G401.6 (cell line): ENCODE measurements at regions not wholly inside any gene's neighbourhood (a gene's known extent, or its start where the extent isn't known, plus 50 kb on each side); places are given as distances from the start of the nearest gene placed in this dataset.

ENCODE experiments used
- FAIRE-seq: peaks from 2 replicates; lab custom pipeline; 2012; peaks lifted over from hg19 to GRCh38; lab: Jason Lieb, UNC

DNA sequence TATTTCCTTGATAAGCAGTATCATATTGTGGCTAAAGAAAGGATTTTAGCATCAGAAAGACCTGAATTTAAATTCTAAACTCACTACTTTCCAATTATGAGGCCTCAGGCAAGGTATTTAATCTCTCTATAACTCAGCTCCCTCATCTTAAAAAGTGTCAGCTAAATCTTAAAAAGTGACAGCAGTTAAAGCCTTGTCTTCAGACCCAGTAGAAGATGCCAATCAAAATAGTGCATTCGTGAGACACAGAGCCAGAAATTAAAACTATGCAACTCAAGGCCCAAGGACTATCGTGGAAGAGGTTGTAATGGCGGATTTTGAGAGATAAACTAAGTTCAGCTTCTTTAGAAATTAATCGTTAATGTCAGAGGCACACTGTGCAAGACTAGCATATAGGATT lies 677.5 kb upstream of the BRINP3 start:
- no peak for FAIRE-seq

DNA sequence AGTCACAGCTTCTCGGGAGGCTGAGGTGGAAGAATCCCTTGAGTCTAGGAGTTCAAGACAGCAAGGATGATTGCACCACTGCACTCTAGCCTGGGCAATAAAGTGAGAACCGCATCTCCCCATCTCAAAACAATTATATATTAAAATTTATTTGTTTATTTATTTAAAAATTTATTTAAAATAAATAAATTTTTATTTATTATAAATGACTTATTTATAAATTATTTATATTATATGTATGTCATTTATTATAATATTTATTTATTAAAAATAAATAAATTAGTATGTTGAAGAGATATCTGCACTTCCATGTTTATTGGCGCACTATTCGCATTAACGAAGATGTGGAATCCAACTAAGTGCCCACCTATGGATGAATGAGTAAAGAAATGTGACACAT lies 683.2 kb upstream of the BRINP3 start:
- peak; percentile 92 for FAIRE-seq

DNA sequence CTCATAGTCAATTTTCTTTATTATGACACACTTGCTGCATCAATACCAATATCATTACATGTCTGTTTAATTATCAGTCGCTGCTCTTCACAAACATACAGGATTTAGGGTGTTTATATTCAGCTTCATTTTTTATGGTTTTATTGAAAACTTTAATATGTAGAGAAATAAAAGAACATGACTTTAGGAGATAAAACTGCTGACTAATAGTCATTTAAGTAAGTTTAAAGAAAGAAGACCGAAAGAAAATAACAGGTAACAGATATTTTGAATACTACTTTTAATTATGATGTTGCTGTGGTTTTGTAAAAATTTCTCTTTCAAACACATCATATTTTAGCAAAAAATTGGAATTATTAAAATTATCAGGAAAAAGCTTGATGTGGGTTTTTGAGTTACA lies 685.1 kb upstream of the BRINP3 start:
- no peak for FAIRE-seq

DNA sequence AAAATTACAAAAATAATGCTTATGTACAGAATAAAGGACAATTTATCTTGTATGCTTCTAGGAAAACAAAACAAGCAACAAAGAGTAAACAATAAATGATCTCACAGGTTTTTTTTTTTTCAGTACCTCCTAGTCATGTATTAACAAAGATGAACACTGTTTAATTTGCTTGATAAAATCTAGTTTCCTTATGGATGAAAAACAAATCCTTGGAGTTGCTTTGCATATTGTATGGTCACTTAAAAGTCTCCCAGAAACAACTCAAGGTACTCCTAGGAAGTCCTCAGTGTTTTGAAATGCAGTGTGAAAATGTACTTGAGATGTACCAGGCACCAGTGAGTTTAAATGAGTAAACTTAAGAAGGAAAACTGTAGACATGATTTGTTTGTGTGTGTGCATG lies 686.0 kb upstream of the BRINP3 start:
- no peak for FAIRE-seq

DNA sequence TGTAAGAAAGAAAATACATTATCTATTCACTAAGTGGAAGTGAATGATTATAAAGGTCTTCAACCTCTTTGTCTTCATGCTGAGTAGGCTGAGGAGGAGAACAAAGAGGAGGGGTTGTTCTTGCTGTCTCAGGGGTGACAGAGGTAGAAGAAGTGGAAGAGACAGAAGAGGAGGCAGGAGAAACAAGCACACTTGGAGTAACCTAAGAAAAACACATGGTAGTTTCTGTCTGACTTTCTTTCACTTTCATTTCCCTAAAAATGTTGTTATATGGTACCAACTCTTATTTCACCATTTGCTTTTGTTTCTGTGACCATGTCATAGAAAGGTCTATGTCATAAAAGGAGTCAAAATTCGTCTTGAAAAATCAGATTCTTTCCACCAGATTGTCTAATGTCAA lies 696.6 kb upstream of the BRINP3 start:
- no peak for FAIRE-seq

DNA sequence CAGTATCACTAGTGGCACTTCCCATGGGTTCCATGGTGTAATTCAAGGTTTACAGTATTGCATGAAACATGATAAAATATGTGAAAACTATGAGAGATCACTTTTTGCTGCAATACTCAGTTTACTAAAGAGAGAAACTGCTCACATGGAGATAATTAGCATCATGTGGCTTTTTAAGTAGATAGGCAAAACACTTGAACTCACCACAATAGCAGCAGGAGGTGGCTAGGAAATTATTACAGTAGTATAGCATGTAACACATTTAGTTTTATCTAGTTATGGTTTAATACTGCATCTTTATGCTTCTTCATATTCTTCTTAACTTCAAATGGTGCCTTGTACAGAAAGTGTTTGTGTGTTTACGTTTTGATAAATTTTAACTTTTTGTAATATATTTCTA lies 698.5 kb upstream of the BRINP3 start:
- no peak for FAIRE-seq

DNA sequence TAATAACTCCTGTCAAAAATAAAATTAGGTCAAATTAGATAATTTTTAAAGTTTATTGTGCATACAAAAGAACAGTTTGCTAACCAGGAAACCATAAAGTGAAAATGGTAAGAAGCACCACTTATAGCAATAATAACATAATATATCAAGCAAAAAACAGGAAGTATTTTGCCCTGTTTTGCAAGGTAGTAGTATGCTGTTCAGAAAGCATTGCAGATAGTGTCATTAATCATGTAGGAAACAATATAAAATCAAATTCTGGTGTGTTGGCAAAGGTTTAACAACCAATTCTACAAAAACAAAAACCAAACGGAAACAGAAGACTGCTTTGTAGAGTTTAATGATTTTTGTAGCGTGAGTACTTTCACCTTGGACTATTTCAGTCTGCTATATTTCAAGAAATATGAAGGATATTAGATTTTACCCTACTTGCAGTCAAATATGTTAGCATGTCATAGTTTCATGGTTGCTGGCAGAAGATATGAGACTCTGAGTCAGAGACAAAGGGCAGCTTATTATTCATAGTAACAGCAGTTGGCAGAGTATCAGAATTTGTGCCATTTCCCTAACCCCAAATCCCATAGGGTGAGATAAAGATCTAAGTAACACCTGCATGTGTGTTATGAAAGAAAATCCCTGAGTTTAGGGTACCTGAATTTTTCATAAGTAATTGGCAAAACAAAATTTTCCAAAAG lies 729.0 kb upstream of the BRINP3 start:
- no peak for FAIRE-seq

DNA sequence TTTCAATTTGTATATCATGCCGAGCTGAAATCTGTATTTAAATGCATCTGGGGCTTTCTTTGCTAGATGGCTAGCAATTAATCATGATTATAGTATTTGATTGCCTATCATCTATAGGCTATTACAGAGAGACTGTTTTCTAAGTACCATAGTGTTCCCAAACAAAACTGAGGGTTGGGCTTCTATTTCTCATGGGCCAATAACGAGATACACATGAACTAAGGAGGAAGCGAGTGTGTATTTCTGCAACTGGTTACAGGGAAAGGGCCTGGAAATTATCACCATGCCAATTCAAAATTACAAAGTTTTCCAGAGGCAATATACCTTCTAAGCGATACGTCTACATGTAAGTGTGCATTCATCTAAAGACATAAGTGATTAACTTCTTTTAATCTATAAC lies 744.5 kb upstream of the BRINP3 start:
- no peak for FAIRE-seq

DNA sequence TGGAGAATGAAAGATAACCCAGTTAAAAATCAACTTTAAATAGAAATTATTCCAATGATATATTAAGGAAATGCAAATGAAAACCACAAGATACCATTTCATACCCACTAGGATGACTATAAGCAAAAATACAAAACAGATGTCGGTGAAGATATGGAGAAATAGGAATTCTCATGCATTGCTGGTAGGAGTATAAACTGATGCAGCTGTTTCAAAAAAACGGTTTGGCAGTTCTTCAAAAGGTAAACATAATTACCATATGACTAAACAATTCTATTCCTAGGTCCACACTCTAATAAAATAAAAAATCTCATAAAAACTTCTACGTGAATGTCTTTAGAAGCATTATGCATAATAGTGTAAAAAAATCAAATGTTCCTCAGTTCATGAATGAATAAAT lies 763.3 kb upstream of the BRINP3 start:
- no peak for FAIRE-seq

DNA sequence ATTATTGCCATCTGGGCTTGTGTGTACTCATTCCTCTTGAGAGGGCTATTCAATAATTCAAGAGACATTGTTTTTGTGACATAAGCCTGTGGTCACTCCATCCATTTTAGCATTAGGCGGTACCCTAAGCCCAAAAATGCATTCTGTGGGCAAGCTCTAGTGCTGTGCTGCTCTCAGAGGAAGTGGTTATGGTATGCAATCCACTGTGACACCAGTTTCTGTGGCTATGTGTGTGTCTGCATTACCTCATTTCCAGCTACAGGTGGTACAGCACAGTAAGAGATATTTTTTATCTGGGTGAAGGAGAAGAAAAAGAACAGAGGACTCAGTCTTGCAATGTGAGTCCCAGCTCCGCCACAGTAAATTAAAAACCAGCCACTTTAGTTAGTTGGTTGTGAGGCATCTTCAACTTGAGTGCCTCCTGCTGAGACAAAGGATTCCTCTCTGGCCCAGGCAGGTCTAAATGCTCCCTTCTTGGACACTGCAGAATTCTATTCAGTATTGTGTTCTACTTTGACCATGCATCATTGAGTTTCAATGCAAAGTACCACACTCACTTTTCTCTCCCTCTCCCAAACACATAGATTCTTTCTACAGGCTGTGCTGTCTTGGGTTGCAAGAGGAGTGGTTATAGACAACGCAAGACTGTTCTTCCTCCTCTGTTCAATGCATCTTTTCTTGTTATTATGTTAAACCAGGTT lies 777.8 kb upstream of the BRINP3 start:
- no peak for FAIRE-seq

DNA sequence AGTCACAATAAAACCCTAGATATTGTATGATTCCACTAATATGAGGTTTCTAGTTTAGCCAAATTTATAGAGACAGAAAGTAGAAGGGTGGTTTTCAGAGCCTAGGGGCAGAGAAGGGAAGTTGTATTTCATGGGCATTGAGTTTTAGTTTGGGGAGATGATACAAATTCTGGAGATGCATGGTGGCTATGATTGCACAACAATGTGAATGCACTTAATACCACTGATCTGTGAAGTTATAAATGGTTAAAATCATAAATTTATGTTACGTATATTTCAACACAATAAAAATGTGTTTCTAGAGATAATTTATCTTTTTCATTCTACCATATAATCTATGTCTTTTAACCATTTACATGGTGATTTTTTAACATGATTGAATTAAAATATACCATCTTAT lies 779.3 kb upstream of the BRINP3 start:
- no peak for FAIRE-seq

DNA sequence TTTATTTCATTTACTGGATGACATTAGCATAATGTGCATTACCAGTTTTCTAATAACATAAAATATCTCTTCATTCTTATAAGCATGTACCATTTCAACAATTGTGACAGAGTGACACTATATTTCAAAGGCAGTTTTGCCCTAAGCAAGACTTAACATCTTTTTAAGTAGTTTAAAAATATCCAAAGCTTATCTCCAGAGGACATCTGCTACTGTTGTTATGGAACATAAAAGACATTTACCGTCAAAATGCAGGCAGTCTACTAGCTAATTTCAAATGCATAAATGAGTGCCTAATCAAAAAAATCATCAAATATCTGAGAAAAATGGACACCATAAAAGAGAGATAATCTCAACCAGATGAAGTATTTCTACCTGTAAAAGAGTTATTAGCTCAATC lies 782.4 kb upstream of the BRINP3 start:
- no peak for FAIRE-seq

DNA sequence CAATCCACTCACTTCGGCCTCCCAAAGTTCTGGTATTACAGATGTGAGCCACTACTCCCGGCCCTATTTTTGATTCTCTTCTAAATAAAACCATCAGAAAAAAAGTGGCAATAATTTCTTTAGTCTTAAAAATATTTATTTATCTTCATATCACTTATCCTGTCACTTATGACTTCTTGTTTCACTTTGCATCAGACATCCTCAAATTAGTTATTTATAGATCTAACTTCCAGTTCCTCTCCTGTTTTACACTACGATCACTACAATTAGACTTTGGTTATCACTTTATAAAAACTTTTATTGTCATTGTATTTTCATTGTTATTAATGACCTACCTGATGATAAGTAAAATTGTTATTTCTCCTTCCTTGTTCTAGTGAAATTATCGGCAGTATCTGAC lies 783.4 kb upstream of the BRINP3 start:
- FAIRE-seq: no peak

DNA sequence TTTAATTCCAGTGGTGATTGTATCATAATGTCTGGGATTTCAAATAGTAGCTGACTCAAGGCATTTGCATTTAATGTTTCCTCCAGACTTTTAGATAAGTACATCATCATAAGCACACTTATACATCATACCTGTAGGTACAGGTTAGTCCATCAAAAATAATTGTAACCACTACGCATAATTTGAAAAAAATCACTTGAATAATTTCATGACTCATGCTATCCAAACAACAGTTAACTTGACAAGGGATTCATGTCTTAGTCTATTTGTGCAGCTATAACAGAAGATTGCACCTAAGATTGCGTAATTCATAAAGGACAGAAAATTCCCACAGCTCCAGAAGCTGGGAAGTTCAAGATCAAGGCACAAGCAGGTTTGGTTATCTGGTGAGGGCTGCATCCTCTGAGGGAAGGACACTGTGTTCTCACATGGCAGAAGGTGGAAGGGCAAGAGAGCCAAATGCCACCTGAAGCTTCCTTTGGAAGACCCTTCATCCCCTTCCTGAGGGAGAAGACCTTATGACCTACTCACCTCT lies 801.7 kb upstream of the BRINP3 start:
- FAIRE-seq: no peak

DNA sequence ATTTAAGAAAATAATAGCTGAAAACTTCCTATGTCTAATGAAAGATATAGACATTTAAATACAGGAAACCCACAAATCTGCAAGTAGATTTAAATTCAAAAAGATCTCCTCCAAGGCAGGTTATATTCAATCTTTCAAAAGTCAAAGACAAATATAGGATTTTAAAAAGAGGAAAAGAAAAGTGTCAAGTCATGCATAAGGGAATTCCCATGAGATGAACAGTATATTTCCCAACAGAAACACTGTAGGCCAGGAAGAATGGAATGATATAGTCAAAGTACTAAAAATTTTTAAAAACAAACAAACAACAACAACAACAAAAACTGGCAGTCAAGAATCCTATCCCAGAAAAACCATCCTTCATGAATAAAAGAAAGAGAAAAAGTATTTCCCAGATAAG lies 806.5 kb upstream of the BRINP3 start:
- FAIRE-seq: no peak

DNA sequence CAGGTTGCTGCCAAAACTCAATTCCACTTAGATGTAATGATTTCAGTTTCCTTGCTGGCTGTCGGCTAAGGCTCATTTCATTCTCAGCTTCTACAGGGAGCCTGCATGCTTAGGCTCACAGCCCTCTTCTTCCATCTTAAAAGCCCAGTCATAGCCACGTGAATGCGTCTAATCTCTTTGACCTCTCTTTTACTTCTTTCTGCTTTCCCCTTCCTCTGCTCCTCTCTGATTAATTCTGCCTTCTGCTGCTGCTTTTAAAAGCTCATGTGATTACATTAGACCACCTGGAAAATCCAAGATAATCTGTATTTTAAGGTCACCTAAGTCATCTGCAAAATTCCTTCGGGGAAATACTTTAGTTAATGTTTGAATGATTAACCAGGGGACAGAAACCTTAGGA lies 812.8 kb upstream of the BRINP3 start:
- peak; percentile 42 for FAIRE-seq

DNA sequence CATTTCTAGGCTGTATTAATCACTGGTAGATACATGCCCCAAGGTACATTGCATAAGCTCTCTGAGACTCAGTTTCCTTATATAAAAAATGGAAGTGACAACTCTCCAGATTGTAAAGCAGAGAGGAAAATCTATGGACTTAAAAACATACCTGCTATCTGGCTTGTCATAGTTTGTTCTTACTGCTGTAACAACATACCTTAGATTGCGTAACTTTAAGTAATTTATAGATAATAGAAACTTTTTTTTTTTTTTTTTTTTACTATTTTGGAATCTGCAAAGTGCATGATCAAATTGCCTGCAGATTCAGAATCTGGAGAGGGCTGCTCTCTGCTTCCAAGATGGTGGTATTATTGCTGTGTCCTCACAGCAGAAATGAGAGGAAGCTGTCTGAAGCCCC lies 827.7 kb upstream of the BRINP3 start:
- no peak for FAIRE-seq

DNA sequence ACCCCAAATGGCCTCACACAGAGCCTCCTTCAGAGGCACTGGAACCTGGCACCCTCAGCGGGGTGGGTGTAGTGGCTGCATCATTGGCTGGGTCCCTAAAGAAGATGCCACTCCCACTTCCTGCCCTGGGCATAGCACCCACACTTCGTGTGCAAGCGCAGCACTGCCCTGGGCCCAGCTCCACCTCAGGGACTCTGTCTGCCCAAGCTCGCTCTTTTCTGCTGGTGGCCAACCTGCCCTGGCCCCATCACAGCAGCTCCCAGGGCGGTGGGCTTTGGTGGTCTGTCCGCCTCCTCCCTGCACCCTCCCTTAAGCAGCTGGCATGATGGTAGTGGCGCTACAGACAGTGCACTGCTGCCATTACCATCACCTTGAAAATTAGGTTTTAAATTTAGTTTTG lies 829.3 kb upstream of the BRINP3 start:
- no peak for FAIRE-seq

DNA sequence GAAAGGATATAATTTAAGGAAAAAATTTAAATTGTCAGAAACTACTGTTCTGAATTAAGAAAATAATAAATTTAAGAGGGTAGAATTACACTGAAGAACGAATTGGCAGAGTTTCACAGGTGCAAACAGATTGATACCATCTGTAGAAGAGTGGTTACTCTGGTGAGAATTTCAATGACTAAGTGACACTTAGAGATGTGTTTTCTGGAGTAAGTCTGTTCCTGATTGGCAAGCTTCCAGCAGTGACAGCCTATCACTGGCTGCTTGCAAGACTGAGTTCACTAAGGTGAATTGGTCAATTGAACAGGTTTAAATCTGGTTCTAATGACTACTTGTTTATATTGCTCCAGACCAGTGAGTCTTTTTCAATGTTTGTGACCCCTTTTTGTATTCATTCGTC lies 838.2 kb upstream of the RGS18 start:
- no peak for FAIRE-seq

DNA sequence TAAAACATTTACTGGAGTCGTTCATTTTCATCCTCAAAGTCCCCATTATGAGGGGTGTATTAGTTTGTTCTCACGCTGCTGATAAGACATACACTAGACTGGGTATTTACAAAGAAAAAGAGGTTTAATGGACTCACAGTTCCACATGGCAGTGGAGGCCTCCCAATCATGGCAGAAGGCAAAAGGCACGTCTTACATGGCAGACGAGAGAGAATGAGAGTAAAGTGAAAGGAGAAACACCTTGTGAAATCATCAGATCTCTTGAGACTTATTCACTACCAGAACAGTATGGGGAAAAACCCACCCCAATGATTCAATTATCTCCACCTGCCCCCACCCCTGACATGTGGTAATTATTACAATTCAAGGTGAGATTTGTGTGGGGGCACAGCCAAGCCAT lies 830.4 kb upstream of the RGS18 start:
- FAIRE-seq: no peak

DNA sequence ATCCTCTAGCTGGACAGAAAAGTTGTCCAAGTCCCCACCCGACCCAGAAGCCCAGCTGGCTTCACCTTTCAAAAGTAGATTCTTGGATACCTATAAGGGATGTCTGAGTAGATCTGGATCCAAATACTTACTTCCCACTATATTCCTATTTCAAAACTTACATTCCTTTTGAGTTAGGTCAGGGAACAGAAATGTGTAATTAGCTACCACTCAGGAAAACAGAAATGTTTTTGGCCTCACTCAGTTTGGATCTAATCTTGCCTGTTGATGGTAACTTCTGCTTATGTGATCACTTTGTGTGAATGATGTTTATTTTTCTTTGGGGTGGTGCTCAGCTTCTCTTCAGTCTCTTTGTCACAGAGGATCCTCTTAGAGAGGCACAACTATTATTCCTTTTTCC lies 814.4 kb upstream of the RGS18 start:
- no peak for FAIRE-seq

DNA sequence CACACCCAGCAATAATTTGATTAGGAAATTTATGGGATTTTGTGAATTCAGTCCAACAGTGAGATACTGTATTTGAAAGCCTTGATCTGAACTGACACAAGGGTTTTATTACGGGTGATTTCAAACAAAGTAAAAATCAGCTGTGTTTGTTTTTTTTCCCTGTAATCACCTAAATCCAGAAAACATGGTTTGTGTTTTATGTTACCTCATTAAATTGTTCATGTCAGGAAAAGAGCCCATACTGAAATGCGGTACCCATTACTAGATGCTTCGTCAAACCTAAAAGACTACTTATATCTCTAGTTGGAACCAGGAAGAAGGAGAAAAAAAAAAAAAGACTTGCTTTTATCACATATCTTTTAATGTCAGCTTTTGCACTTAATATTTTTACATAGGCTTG lies 811.9 kb upstream of the RGS18 start:
- no peak for FAIRE-seq

DNA sequence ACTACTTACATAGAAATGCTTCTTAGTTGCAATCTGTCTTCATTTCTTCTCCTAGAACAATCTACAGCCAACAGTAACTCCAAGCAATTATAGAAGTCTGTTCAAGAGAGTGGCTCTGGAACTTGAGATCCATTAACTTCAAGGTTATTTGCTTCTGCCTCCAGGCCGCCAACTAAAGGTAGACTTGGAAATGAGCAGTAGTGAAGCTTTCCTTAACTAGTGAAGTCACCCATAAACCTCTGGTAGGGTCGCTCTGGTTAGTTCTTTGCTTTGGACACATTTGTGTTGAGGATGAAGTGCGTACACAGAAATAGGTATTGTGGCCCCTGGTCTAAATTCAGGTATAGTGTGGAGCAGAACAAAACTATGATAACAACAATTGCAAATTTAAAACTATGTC lies 809.9 kb upstream of the RGS18 start:
- FAIRE-seq: no peak

DNA sequence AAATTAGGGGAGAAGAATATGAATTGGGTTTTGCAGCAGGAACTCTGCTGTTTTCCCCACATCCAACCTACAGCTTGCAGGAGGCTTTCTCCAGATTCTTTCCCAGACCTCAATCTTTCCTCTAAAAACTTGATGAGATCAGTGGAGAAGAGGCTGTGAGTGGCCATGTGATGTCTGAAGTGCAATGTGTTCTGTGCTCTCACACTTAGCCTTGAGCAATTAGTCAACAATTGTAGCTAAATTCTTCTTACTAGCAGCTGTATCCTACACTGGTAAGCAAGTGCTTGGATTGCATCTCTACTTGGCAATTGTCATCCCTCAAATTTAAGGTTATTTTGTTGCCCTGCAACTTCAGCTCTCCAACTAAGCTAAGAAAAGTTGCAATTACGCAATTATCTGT lies 807.3 kb upstream of the RGS18 start:
- no peak for FAIRE-seq
